ENCODE measurements at regions not wholly inside any gene's neighbourhood (a gene's known extent, or its start where the extent isn't known, plus 50 kb on each side); places are given as distances from the start of the nearest gene placed in this dataset.

DNA sequence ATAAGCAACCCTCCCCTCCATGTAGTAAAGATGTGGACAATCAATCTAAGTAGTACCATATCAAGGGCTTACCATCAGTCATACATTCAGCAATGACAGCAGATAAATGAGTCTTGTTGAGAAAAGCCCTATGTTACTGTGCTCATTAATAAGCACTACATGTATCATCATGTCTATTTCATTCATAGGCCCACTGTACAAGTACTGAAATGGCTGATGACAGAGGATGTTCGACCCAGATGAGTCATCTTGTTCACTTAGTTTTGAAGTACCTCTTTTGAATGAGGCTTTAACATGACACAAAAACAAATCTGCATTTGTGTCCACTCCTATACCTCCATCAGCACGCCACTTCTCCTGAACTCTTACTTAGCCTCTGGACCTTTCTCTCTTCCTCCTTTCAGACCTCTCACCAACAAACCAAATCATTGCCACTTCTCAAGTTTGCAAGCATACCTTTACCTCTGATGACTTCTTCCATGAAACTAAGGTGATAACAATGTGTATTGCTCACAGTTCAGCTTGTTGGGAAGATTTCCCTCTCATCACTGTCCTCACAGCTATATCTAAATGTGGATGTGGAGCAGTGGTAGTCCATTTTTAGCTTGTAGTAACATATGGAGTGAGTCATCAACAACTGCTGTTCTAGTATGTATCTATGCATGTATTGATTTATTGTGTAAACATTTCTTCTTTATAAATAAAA, 921.0 kb upstream of the SLC39A10 start:
- Histone ChIP-seq H3K4me3 (ENCODE audit: low read length, poor library complexity, severe bottlenecking) (no peak overlapping the region), H4K20me1 (ENCODE audit: insufficient read depth, low read length, poor library complexity, severe bottlenecking) (no peaks in the 10 kb centered on the region), H3K9ac (ENCODE audit: low read depth, low read length, poor library complexity, severe bottlenecking) (no peak overlapping the region), H3K36me3 (ENCODE audit: insufficient read depth, low read length) (no peaks in the 10 kb centered on the region), H3K9me2 (replicated peaks; ENCODE audit: low read depth, low read length) (no peaks in the 10 kb centered on the region), H3K27me3 (ENCODE audit: insufficient read depth, low read length, poor library complexity, severe bottlenecking) (no peaks in the 10 kb centered on the region), H3K9me3 (ENCODE audit: insufficient read depth, low read depth, low read length) (no peaks in the 10 kb centered on the region), H3K4me1 (ENCODE audit: insufficient read depth, low read length, poor library complexity, severe bottlenecking) (no peaks in the 10 kb centered on the region), H3K4me2 (ENCODE audit: low read depth, low read length, poor library complexity, severe bottlenecking) (no peak overlapping the region), H3K79me2 (ENCODE audit: insufficient read depth, low read length) (no peaks in the 10 kb centered on the region), H2AFZ (ENCODE audit: low read length) (no peak overlapping the region), H3F3A (ENCODE audit: low read depth) (no peaks in the 10 kb centered on the region)
- no peak for TF ChIP-seq EZH2phosphoT487 (IDR thresholded peaks at IDR 0.05; ENCODE audit: borderline replicate concordance)

DNA sequence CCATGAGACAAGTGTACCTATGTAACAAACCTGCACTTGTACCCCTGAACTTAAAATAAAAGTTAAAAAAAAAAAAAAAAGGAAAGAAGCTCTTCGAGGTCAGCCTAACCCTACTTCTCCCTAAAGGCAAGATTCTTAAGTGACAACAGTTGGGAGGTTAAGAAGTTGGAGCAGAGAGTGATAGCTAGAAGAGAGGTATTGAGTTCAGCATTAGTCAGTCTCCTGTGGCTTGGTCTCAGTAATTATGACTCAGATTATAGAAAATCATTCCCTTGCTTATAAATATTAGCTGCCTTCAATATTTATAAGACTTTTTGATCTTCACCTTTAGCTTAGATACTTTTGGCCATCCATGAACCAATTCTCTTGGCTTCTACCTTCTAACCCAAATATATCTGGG, 926.8 kb upstream of the SLC39A10 start:
- no peaks in the 10 kb centered on the region for H3F3A ChIP-seq (ENCODE audit: low read depth)
- H3K4me2 ChIP-seq (ENCODE audit: low read depth, low read length, poor library complexity, severe bottlenecking), result no peak overlapping the region
- no peaks in the 10 kb centered on the region for H3K9me3 ChIP-seq (ENCODE audit: insufficient read depth, low read depth, low read length)
- no peaks in the 10 kb centered on the region for H4K20me1 ChIP-seq (ENCODE audit: insufficient read depth, low read length, poor library complexity, severe bottlenecking)
- H3K79me2 ChIP-seq (ENCODE audit: insufficient read depth, low read length), result no peaks in the 10 kb centered on the region
- H3K4me1 ChIP-seq (ENCODE audit: insufficient read depth, low read length, poor library complexity, severe bottlenecking), result no peaks in the 10 kb centered on the region
- H3K9me2 ChIP-seq (replicated peaks; ENCODE audit: low read depth, low read length), result no peaks in the 10 kb centered on the region
- no peak overlapping the region for H3K9ac ChIP-seq (ENCODE audit: low read depth, low read length, poor library complexity, severe bottlenecking)
- H3K4me3 ChIP-seq (ENCODE audit: low read length, poor library complexity, severe bottlenecking), result no peak overlapping the region
- no peaks in the 10 kb centered on the region for H3K36me3 ChIP-seq (ENCODE audit: insufficient read depth, low read length)
- no peak for TF ChIP-seq EZH2phosphoT487 (IDR thresholded peaks at IDR 0.05; ENCODE audit: borderline replicate concordance)
- TF ChIP-seq, protein P1, sequence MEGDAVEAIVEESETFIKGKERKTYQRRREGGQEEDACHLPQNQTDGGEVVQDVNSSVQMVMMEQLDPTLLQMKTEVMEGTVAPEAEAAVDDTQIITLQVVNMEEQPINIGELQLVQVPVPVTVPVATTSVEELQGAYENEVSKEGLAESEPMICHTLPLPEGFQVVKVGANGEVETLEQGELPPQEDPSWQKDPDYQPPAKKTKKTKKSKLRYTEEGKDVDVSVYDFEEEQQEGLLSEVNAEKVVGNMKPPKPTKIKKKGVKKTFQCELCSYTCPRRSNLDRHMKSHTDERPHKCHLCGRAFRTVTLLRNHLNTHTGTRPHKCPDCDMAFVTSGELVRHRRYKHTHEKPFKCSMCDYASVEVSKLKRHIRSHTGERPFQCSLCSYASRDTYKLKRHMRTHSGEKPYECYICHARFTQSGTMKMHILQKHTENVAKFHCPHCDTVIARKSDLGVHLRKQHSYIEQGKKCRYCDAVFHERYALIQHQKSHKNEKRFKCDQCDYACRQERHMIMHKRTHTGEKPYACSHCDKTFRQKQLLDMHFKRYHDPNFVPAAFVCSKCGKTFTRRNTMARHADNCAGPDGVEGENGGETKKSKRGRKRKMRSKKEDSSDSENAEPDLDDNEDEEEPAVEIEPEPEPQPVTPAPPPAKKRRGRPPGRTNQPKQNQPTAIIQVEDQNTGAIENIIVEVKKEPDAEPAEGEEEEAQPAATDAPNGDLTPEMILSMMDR (conservative IDR thresholded peaks at IDR 0.05; ENCODE audit: low read length), result no peak
- H3K27me3 ChIP-seq (ENCODE audit: insufficient read depth, low read length, poor library complexity, severe bottlenecking), result no peaks in the 10 kb centered on the region
- no peak overlapping the region for H2AFZ ChIP-seq (ENCODE audit: low read length)

- no peaks in the 10 kb centered on the region for H3K79me2 ChIP-seq (ENCODE audit: insufficient read depth, low read length)
- no peak overlapping the region for H2AFZ ChIP-seq (ENCODE audit: low read length)
- H3K36me3 ChIP-seq (ENCODE audit: insufficient read depth, low read length), result no peaks in the 10 kb centered on the region
- H3K4me2 ChIP-seq (ENCODE audit: low read depth, low read length, poor library complexity, severe bottlenecking), result no peak overlapping the region
- no peaks in the 10 kb centered on the region for H3K27me3 ChIP-seq (ENCODE audit: insufficient read depth, low read length, poor library complexity, severe bottlenecking)
- H3K4me1 ChIP-seq (ENCODE audit: insufficient read depth, low read length, poor library complexity, severe bottlenecking), result no peaks in the 10 kb centered on the region
- no peaks in the 10 kb centered on the region for H4K20me1 ChIP-seq (ENCODE audit: insufficient read depth, low read length, poor library complexity, severe bottlenecking)
- no peak overlapping the region for H3K4me3 ChIP-seq (ENCODE audit: low read length, poor library complexity, severe bottlenecking)
- no peak for TF ChIP-seq EZH2phosphoT487 (IDR thresholded peaks at IDR 0.05; ENCODE audit: borderline replicate concordance)
- TF ChIP-seq, protein P1 (conservative IDR thresholded peaks at IDR 0.05; ENCODE audit: low read length), result no peak
- no peak overlapping the region for H3K9ac ChIP-seq (ENCODE audit: low read depth, low read length, poor library complexity, severe bottlenecking)
- no peaks in the 10 kb centered on the region for H3F3A ChIP-seq (ENCODE audit: low read depth)
- no peaks in the 10 kb centered on the region for H3K9me2 ChIP-seq (replicated peaks; ENCODE audit: low read depth, low read length)
- no peaks in the 10 kb centered on the region for H3K9me3 ChIP-seq (ENCODE audit: insufficient read depth, low read depth, low read length)
Observed at GRCh38 chr2:194725169-194725568, 931.9 kb upstream of the SLC39A10 start.

GRCh38 chr2:194723446-194723845, 933.6 kb upstream of the SLC39A10 start:
- no peak for TF ChIP-seq EZH2phosphoT487 (IDR thresholded peaks at IDR 0.05; ENCODE audit: borderline replicate concordance)
- TF ChIP-seq, protein P1 (conservative IDR thresholded peaks at IDR 0.05; ENCODE audit: low read length), result no peak
- H4K20me1 ChIP-seq (ENCODE audit: insufficient read depth, low read length, poor library complexity, severe bottlenecking), result no peaks in the 10 kb centered on the region
- no peaks in the 10 kb centered on the region for H3K79me2 ChIP-seq (ENCODE audit: insufficient read depth, low read length)
- H3K4me1 ChIP-seq (ENCODE audit: insufficient read depth, low read length, poor library complexity, severe bottlenecking), result no peaks in the 10 kb centered on the region
- no peak overlapping the region for H3K9ac ChIP-seq (ENCODE audit: low read depth, low read length, poor library complexity, severe bottlenecking)
- no peak overlapping the region for H2AFZ ChIP-seq (ENCODE audit: low read length)
- H3K4me3 ChIP-seq (ENCODE audit: low read length, poor library complexity, severe bottlenecking), result no peak overlapping the region
- H3F3A ChIP-seq (ENCODE audit: low read depth), result no peaks in the 10 kb centered on the region
- no peak overlapping the region for H3K4me2 ChIP-seq (ENCODE audit: low read depth, low read length, poor library complexity, severe bottlenecking)
- H3K9me3 ChIP-seq (ENCODE audit: insufficient read depth, low read depth, low read length), result no peaks in the 10 kb centered on the region
- H3K27me3 ChIP-seq (ENCODE audit: insufficient read depth, low read length, poor library complexity, severe bottlenecking), result no peaks in the 10 kb centered on the region
- H3K9me2 ChIP-seq (replicated peaks; ENCODE audit: low read depth, low read length), result no peaks in the 10 kb centered on the region
- H3K36me3 ChIP-seq (ENCODE audit: insufficient read depth, low read length), result no peaks in the 10 kb centered on the region
